ENCODE measurements at regions not wholly inside any gene's neighbourhood (a gene's known extent, or its start where the extent isn't known, plus 50 kb on each side); places are given as distances from the start of the nearest gene placed in this dataset.

- no peak for DNase-seq (ENCODE audit: low spot score in 2 of 2, unreplicated experiment in 2 of 2)
- Mint-ChIP-seq H3K4me1 (peaks cover 8% of the 10 kb centered on the region), H3K36me3 (no peaks in the 10 kb centered on the region), H3K27me3 (ENCODE audit: low read depth) (no peaks in the 10 kb centered on the region), H3K4me3 (no peak overlapping the region), H3K27ac (no peak overlapping the region), H3K9me3 (no peaks in the 10 kb centered on the region)
- no peak for TF ChIP-seq CTCF (IDR thresholded peaks at IDR 0.05; ENCODE audit: unreplicated experiment)
Observed at GRCh38 chrX:96379951-96380350, 304.7 kb upstream of the DIAPH2 start.

- no peaks in the 10 kb centered on the region for H3K36me3 Mint-ChIP-seq
- TF ChIP-seq CTCF (IDR thresholded peaks at IDR 0.05; ENCODE audit: unreplicated experiment), result no peak
- no peak overlapping the region for H3K4me3 Mint-ChIP-seq
- no peaks in the 10 kb centered on the region for H3K9me3 Mint-ChIP-seq
- H3K27me3 Mint-ChIP-seq (ENCODE audit: low read depth), result no peaks in the 10 kb centered on the region
- no peak overlapping the region for H3K27ac Mint-ChIP-seq
- DNase-seq (ENCODE audit: low spot score in 2 of 2, unreplicated experiment in 2 of 2), result no peak
- peaks cover 12% of the 10 kb centered on the region for H3K4me1 Mint-ChIP-seq
Observed at GRCh38 chrX:96382018-96382417, 302.6 kb upstream of the DIAPH2 start.

DNA sequence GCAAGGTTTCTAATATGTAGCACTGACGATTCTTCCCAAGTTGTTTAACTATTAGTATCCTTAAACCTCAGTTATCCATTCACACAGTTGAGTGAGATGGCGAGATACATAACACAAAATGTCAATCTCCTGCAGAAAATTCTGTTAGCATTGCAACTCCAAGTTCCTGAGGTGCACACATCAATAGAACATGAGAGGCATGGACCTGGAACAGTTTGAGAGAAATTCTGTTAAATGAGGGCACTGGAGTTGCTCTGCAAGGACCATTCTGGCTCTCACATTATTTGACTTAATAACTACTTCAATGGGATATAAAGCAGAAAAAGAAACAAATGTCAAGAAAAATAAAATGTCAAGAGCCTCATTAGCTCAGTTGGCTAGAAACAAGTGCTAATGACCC, 301.2 kb upstream of the DIAPH2 start:
- DNase-seq (ENCODE audit: low spot score in 2 of 2, unreplicated experiment in 2 of 2), result no peak
- H3K27me3 Mint-ChIP-seq (ENCODE audit: low read depth), result no peaks in the 10 kb centered on the region
- peaks cover 19% of the 10 kb centered on the region for H3K4me1 Mint-ChIP-seq
- H3K36me3 Mint-ChIP-seq, result no peaks in the 10 kb centered on the region
- H3K4me3 Mint-ChIP-seq, result no peak overlapping the region
- no peak overlapping the region for H3K27ac Mint-ChIP-seq
- no peaks in the 10 kb centered on the region for H3K9me3 Mint-ChIP-seq
- TF ChIP-seq CTCF (IDR thresholded peaks at IDR 0.05; ENCODE audit: unreplicated experiment), result no peak

DNA sequence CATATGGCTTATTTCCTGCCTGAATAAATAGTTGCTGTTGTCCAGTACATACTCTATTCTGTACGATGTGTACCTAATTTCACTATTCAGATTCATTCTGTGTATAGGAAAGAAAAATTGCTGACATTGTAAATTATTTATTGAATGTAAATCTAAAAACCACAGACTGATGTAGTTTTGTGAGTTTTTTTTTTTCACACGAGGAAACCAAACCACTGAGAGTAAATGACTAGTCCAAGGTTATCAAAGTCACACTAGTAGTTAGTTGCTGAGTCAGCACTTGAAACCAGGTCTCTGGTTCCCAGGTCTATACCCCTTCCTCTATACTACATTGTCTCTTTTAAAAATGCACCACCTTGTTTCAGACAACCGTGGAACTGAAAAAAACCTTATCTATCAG, 298.3 kb upstream of the DIAPH2 start:
- Mint-ChIP-seq H3K9me3 (no peaks in the 10 kb centered on the region), H3K27me3 (ENCODE audit: low read depth) (no peaks in the 10 kb centered on the region), H3K36me3 (no peaks in the 10 kb centered on the region), H3K27ac (no peak overlapping the region), H3K4me3 (no peak overlapping the region), H3K4me1 (peaks cover 32% of the 10 kb centered on the region)
- TF ChIP-seq CTCF (IDR thresholded peaks at IDR 0.05; ENCODE audit: unreplicated experiment), result no peak
- DNase-seq (ENCODE audit: low spot score in 2 of 2, unreplicated experiment in 2 of 2), result no peak

DNA sequence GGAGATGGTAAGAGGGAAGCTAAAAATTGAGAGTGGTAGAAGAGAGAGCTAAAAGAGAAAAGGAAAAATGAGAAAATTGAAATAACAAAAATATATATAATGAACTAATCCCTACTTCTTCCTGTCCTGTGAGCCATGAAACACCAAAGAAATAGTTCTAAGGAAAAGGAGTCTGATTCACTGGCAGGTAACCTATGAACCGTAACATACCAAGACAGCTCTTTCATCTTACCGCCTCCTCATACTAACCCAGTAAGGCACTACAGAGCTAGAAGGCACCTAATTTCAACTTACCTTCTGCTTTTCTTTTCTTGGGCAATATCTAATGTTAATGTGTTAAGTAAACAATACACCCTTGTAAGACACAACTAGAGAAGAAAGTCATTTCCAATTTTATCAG, 297.7 kb upstream of the DIAPH2 start:
- H3K27me3 Mint-ChIP-seq (ENCODE audit: low read depth), result no peaks in the 10 kb centered on the region
- no peaks in the 10 kb centered on the region for H3K9me3 Mint-ChIP-seq
- no peak overlapping the region for H3K4me3 Mint-ChIP-seq
- H3K36me3 Mint-ChIP-seq, result no peaks in the 10 kb centered on the region
- no peak for DNase-seq (ENCODE audit: low spot score in 2 of 2, unreplicated experiment in 2 of 2)
- H3K4me1 Mint-ChIP-seq, result peaks cover 32% of the 10 kb centered on the region
- H3K27ac Mint-ChIP-seq, result no peak overlapping the region
- no peak for TF ChIP-seq CTCF (IDR thresholded peaks at IDR 0.05; ENCODE audit: unreplicated experiment)

DNA sequence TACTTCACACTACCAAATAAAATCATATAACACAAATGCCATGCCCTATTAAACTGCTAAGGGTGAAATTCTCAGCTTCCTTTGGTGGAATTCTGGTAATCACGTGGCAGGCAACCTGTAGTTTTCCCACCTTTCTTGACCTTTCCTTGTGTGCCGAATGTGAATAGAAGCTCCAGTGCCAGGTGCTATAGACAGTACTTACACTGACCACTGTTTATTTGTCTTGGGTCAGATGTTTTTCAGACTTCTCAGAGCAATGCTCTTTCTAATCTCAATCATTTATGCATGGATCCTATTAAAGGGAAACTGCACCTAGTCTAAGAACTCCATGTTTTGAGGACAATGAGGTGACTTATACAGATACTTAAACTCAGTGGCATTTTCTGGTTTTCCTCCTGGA, 296.8 kb upstream of the DIAPH2 start:
- DNase-seq (ENCODE audit: low spot score in 2 of 2, unreplicated experiment in 2 of 2), result no peak
- no peak overlapping the region for H3K27ac Mint-ChIP-seq
- H3K4me1 Mint-ChIP-seq, result peaks cover 30% of the 10 kb centered on the region

More for the DNA sequence above, 296.8 kb upstream of the DIAPH2 start:
- Mint-ChIP-seq H3K4me3 (no peak overlapping the region), H3K36me3 (no peaks in the 10 kb centered on the region), H3K9me3 (no peaks in the 10 kb centered on the region), H3K27me3 (ENCODE audit: low read depth) (no peaks in the 10 kb centered on the region)
- TF ChIP-seq CTCF (IDR thresholded peaks at IDR 0.05; ENCODE audit: unreplicated experiment), result no peak

Data from mesothelial cell of epicardium (in vitro differentiated cells).